ENCODE measurements at regions not wholly inside any gene's neighbourhood (a gene's known extent, or its start where the extent isn't known, plus 50 kb on each side); places are given as distances from the start of the nearest gene placed in this dataset.

DNA sequence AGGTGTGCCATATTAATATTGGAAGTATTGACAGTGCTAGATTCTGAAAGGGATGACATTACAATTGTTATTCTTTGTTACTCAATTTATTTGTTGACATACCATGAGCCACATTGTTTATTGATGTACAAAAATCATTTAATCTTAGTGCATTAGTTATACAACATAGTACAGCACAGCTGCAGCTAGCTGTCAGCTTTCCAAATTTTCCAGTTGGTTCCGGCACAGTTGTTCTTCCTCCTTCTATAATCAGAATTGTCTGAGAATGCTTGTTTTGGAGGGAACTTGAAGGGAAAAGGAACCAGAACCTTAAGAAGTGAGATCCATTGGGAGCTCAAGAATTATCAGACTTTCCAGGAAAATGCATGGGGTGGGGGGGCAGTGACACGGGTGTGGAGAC lies 281.4 kb downstream of the ZIC3 start:
- FAIRE-seq: no peak
- H3K9me3 ChIP-seq (replicated peaks; ENCODE audit: control insufficient read depth, insufficient read depth, low read depth, low read length): no peaks in the 10 kb centered on the region
- ChIA-PET CTCF (ENCODE audit: low intra/inter-chr PET ratio) (no interaction called here), POLR2A (no interaction called here)
- WGBS (ENCODE audit: insufficient coverage, low coverage, missing lambda C conversion rate): 0% methylated on average over 2 of the region's 2 CpGs
- H3K4me3 ChIP-seq: no peak overlapping the region
- ATAC-seq: no peak
- no peaks in the 10 kb centered on the region for H3K27me3 ChIP-seq (ENCODE audit: control insufficient read depth in 2 of 2, insufficient read depth in 2 of 2, low read length in 2 of 2)
- H3K27ac ChIP-seq (ENCODE audit: extremely low read depth, low read depth, low read length): no peak overlapping the region
- H3K9ac ChIP-seq (ENCODE audit: insufficient read depth in 1 of 2, low read depth in 2 of 2, low read length in 2 of 2): no peak overlapping the region
- no peak for TF ChIP-seq FIP1L1 (IDR thresholded peaks at IDR 0.05; ENCODE audit: low read depth, low read length, poor library complexity, severe bottlenecking)
- TF ChIP-seq, protein P1, sequence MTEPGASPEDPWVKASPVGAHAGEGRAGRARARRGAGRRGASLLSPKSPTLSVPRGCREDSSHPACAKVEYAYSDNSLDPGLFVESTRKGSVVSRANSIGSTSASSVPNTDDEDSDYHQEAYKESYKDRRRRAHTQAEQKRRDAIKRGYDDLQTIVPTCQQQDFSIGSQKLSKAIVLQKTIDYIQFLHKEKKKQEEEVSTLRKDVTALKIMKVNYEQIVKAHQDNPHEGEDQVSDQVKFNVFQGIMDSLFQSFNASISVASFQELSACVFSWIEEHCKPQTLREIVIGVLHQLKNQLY (CRISPR knock-in tag; conservative IDR thresholded peaks at IDR 0.05): no peak
- H3K79me2 ChIP-seq (ENCODE audit: control insufficient read depth, insufficient read depth, low read length): no peaks in the 10 kb centered on the region
- H3K36me3 ChIP-seq (ENCODE audit: control insufficient read depth, insufficient read depth, low read length): no peaks in the 10 kb centered on the region
- no peak overlapping the region for H3K4me2 ChIP-seq (ENCODE audit: insufficient read depth, low read length)
- DNase-seq (ENCODE audit: extremely low read depth in 1 of 4, low spot score in 3 of 4): no peak
- in situ Hi-C loops (cut with MboI) (no loop called here), intact Hi-C loops (cut with micrococcal nuclease) (no loop called here)
- H3K9me1 ChIP-seq (ENCODE audit: control insufficient read depth, insufficient read depth, low read length): no peaks in the 10 kb centered on the region
- no peaks in the 10 kb centered on the region for H3K4me1 ChIP-seq (replicated peaks in 1 of 2; ENCODE audit: control insufficient read depth in 2 of 2, insufficient read depth in 2 of 2, low read length in 2 of 2)
- no peak overlapping the region for H2AFZ ChIP-seq (ENCODE audit: low read depth, low read length)
- H4K20me1 ChIP-seq (replicated peaks; ENCODE audit: control insufficient read depth, insufficient read depth, low read length): no peaks in the 10 kb centered on the region
- no TSS peak for BruUV-seq (replicated peaks)

DNA sequence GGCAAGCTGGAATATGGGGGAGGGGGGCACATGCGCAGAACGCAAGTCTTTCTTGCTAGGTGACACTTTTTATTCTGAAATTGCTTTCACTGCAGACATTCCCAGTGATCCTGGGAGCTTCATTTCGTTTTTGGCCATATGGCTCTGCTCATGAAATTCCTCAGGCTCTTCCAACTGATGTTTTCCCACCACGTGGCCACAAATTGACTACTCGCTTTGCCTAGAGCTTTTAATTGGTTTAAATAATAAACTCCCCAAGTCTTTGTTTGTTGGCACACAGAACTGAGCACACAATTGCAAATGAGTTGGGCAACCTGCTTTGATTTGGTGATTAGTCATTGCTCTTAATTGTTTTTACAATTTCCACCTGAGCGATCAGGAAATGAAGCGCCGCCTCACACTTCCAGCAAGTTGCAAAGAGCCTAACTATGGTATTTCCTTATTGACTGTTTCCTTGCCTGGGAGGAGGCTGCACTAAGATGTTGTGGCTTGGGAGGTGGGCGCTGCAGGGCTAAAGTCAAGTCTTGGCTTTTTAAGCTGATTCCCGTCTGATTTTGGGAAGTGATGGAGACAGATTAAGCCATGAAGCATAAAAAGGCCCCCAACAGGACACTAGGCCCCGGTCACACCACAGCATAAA lies 282.5 kb downstream of the ZIC3 start:
- no peak for FAIRE-seq
- no peak for DNase-seq (ENCODE audit: extremely low read depth in 1 of 4, low spot score in 3 of 4)
- no peak for ATAC-seq
- no peaks in the 10 kb centered on the region for H3K9me1 ChIP-seq (ENCODE audit: control insufficient read depth, insufficient read depth, low read length)
- CTCF ChIA-PET (ENCODE audit: low intra/inter-chr PET ratio): no interaction called here
- intact Hi-C loops (cut with micrococcal nuclease): no loop called here
- no peak overlapping the region for H3K4me3 ChIP-seq
- no peak overlapping the region for H2AFZ ChIP-seq (ENCODE audit: low read depth, low read length)
- H3K4me2 ChIP-seq (ENCODE audit: insufficient read depth, low read length): no peak overlapping the region
- no peak overlapping the region for H3K9ac ChIP-seq (ENCODE audit: insufficient read depth in 1 of 2, low read depth in 2 of 2, low read length in 2 of 2)
- H3K27me3 ChIP-seq (ENCODE audit: control insufficient read depth in 2 of 2, insufficient read depth in 2 of 2, low read length in 2 of 2): no peaks in the 10 kb centered on the region
- TF ChIP-seq, protein P2, sequence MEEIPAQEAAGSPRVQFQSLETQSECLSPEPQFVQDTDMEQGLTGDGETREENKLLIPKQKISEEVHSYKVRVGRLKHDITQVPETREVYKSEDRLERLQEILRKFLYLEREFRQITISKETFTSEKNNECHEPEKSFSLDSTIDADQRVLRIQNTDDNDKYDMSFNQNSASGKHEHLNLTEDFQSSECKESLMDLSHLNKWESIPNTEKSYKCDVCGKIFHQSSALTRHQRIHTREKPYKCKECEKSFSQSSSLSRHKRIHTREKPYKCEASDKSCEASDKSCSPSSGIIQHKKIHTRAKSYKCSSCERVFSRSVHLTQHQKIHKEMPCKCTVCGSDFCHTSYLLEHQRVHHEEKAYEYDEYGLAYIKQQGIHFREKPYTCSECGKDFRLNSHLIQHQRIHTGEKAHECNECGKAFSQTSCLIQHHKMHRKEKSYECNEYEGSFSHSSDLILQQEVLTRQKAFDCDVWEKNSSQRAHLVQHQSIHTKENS (CRISPR knock-in tag; IDR thresholded peaks at IDR 0.05): no peak
- H3K79me2 ChIP-seq (ENCODE audit: control insufficient read depth, insufficient read depth, low read length): no peaks in the 10 kb centered on the region
- H3K4me1 ChIP-seq (replicated peaks in 1 of 2; ENCODE audit: control insufficient read depth in 2 of 2, insufficient read depth in 2 of 2, low read length in 2 of 2): no peaks in the 10 kb centered on the region
- H4K20me1 ChIP-seq (replicated peaks; ENCODE audit: control insufficient read depth, insufficient read depth, low read length): no peaks in the 10 kb centered on the region
- H3K36me3 ChIP-seq (ENCODE audit: control insufficient read depth, insufficient read depth, low read length): no peaks in the 10 kb centered on the region
- 0% methylated on average over 10 of the region's 11 CpGs for WGBS (ENCODE audit: insufficient coverage, low coverage, missing lambda C conversion rate)
- no peak overlapping the region for H3K27ac ChIP-seq (ENCODE audit: extremely low read depth, low read depth, low read length)
- BruUV-seq (replicated peaks): no TSS peak
- POLR2A ChIA-PET: no interaction called here
- H3K9me3 ChIP-seq (replicated peaks; ENCODE audit: control insufficient read depth, insufficient read depth, low read depth, low read length): no peaks in the 10 kb centered on the region
- in situ Hi-C loops (cut with MboI): no loop called here

Measured in K562 (cell line).